ENCODE measurements at regions not wholly inside any gene's neighbourhood (a gene's known extent, or its start where the extent isn't known, plus 50 kb on each side); places are given as distances from the start of the nearest gene placed in this dataset.
"Not testable (repeated sequence)": the region's sequence is repeated elsewhere in the genome, so short reads cannot be mapped to it uniquely, and the experiment has no call there.

GRCh38 chr21:6579801-6580200, 3941.6 kb upstream of the TPTE start:
- DNase-seq; in situ Hi-C loops (cut with HindIII; ENCODE audit: low pct_ligation_motif_present, low pct_unique_long_range_greater_than_20kb, low sequenced_read_pairs): not testable (repeated sequence)

Measured in ACHN (cell line).